DND-41 (cell line): ENCODE measurements at regions not wholly inside any gene's neighbourhood (a gene's known extent, or its start where the extent isn't known, plus 50 kb on each side); places are given as distances from the start of the nearest gene placed in this dataset.

Experiments used
- ATAC-seq: fragments of 200-7000 bp; cut with Tn5 transposase; 3 replicates; pipeline ENCODE4 v1.9.1; 2021; ENCODE audit warnings: low read depth; ENCODE audit not compliant: insufficient read depth
- DNase-seq: peaks from one replicate; pipeline ENCODE4 v3.0.0-alpha.2; 2020
- H2AFZ ChIP-seq: 2 replicates; pipeline ENCODE4 v1.6.0; 2012; ENCODE audit warnings: low read depth, low read length
- H3K27ac ChIP-seq: 2 replicates; pipeline ENCODE4 v1.5.1; 2012; ENCODE audit warnings: low read length, inconsistent platforms
- H3K27me3 ChIP-seq: fragments of 200-600 bp; sonication (generic); 2 replicates; pipeline ENCODE4 v1.6.0; 2012; ENCODE audit warnings: low read length, mild to moderate bottlenecking, inconsistent platforms; ENCODE audit not compliant: insufficient read depth, poor library complexity
- H3K36me3 ChIP-seq: 2 replicates; pipeline ENCODE4 v1.5.1; 2012; ENCODE audit warnings: low read length, inconsistent platforms; ENCODE audit not compliant: insufficient read depth
- H3K4me1 ChIP-seq: 2 replicates; pipeline ENCODE4 v1.5.1; 2012; ENCODE audit warnings: mild to moderate bottlenecking, low read length; ENCODE audit not compliant: insufficient read depth
- H3K4me2 ChIP-seq: 2 replicates; pipeline ENCODE4 v1.6.0; 2012; ENCODE audit warnings: mild to moderate bottlenecking, moderate library complexity, low read length, inconsistent platforms; ENCODE audit not compliant: insufficient read depth
- H3K4me3 ChIP-seq, 2 experiments: fragments of 200-600 bp in 1 of 2; shearing (Covaris generic) in 1 of 2; 2 replicates each; pipeline ENCODE4 v1.5.1; 2012 to 2016; ENCODE audit warnings: inconsistent platforms in 2 of 2, low read length in 2 of 2, mild to moderate bottlenecking in 2 of 2, low read depth in 1 of 2, moderate library complexity in 1 of 2
- H3K79me2 ChIP-seq: 2 replicates; pipeline ENCODE4 v1.6.0; 2012; ENCODE audit warnings: low read length, inconsistent platforms; ENCODE audit not compliant: insufficient read depth
- H3K9ac ChIP-seq: 2 replicates; pipeline ENCODE4 v1.6.0; 2012; ENCODE audit warnings: low read depth, mild to moderate bottlenecking, inconsistent platforms, low read length, moderate library complexity
- H3K9me3 ChIP-seq: 2 replicates; pipeline ENCODE4 v1.5.1; 2012; ENCODE audit warnings: low read length, moderate library complexity, mild to moderate bottlenecking, inconsistent platforms; ENCODE audit not compliant: insufficient read depth, severe bottlenecking
- H4K20me1 ChIP-seq: 2 replicates; pipeline ENCODE4 v1.6.0; 2012; ENCODE audit warnings: low read length; ENCODE audit not compliant: insufficient read depth
- EZH2 ChIP-seq: IDR thresholded peaks from 3 replicates; pipeline ENCODE4 v1.6.1; 2012; ENCODE audit warnings: borderline replicate concordance, low read depth, mild to moderate bottlenecking, moderate library complexity, low read length, inconsistent platforms; ENCODE audit not compliant: severe bottlenecking
- TF ChIP-seq, protein P1 (sequence below): IDR thresholded peaks from 2 replicates; pipeline ENCODE4 v1.5.1; 2012; ENCODE audit warnings: borderline replicate concordance, low read length, moderate library complexity, mild to moderate bottlenecking; ENCODE audit not compliant: poor library complexity, severe bottlenecking; ENCODE audit errors: extremely low read depth

DNA sequence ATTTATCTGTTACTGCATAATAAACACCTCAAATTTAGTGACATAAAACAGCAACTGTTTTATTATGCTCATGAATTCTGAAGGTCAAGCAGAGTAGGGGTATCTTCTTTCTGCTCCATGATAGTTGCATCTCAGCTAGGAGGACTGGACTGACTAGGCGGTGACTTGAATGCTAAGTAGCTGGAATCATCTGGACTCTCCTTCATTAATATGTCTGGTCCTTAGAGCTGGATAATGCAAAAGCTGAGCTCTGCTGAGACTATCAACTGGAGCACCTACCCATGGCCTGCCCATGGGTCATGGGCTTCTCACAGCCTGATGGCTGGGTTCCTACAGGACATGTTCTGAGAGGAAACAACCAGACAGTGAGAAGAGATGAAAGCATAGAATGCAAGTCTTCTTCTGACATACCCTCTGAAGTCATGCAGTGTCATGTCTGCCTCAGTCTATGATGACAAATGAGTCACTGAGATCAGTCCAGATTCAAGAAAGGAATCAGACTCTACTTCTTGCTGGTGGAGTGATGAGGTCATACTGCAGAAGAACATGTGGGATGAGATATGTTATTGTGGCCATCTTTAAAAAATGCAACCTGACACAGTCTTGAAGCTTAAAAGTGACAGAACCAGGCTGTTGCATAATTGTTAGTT lies 174.2 kb upstream of the OSR1 start:
- Histone ChIP-seq H3K9ac (no peak overlapping the region), H3K4me2 (no peak overlapping the region), H3K4me1 (no peaks in the 10 kb centered on the region), H3K27me3 (no peaks in the 10 kb centered on the region), H3K4me3 (no peak overlapping the region), H3K79me2 (no peaks in the 10 kb centered on the region), H3K27ac (no peak overlapping the region), H3K9me3 (no peaks in the 10 kb centered on the region), H2AFZ (no peak overlapping the region), H4K20me1 (no peaks in the 10 kb centered on the region), H3K36me3 (no peaks in the 10 kb centered on the region)
- no peak for ATAC-seq
- no peak for TF ChIP-seq EZH2
- TF ChIP-seq, protein P1, sequence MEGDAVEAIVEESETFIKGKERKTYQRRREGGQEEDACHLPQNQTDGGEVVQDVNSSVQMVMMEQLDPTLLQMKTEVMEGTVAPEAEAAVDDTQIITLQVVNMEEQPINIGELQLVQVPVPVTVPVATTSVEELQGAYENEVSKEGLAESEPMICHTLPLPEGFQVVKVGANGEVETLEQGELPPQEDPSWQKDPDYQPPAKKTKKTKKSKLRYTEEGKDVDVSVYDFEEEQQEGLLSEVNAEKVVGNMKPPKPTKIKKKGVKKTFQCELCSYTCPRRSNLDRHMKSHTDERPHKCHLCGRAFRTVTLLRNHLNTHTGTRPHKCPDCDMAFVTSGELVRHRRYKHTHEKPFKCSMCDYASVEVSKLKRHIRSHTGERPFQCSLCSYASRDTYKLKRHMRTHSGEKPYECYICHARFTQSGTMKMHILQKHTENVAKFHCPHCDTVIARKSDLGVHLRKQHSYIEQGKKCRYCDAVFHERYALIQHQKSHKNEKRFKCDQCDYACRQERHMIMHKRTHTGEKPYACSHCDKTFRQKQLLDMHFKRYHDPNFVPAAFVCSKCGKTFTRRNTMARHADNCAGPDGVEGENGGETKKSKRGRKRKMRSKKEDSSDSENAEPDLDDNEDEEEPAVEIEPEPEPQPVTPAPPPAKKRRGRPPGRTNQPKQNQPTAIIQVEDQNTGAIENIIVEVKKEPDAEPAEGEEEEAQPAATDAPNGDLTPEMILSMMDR, result no peak
- DNase-seq, result no peak

DNA sequence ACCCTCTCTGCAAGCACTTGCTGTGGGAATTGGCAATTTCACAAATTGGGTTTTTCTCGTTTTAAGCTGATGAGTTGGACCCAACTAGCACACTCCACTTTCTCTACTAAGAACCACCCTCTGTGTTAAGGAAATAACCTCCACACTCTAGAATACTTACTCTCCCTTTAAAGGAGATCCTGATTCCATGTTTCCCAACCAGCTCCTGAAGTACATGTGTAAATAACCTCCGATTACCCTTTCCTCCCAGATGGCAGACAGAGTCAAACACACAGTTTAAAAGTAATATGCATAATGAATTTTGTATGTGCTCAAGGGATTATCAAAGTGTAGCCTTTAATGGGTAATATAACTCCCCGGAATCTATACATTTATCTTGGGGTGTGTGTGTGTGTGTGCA lies 171.3 kb upstream of the OSR1 start:
- Histone ChIP-seq H3K4me1 (no peaks in the 10 kb centered on the region), H4K20me1 (no peaks in the 10 kb centered on the region), H3K9ac (no peak overlapping the region), H2AFZ (no peak overlapping the region), H3K4me2 (no peak overlapping the region), H3K27me3 (no peaks in the 10 kb centered on the region), H3K79me2 (no peaks in the 10 kb centered on the region), H3K36me3 (no peaks in the 10 kb centered on the region), H3K27ac (no peak overlapping the region), H3K4me3 (no peak overlapping the region), H3K9me3 (no peaks in the 10 kb centered on the region)
- DNase-seq (no peak), ATAC-seq (no peak)
- TF ChIP-seq, protein P1, result no peak
- TF ChIP-seq EZH2, result no peak

GRCh38 chr2:19527771-19528170 lies 169.3 kb upstream of the OSR1 start:
- Histone ChIP-seq H3K27ac (no peak overlapping the region), H3K4me3 (no peak overlapping the region), H3K4me2 (no peak overlapping the region), H3K79me2 (no peaks in the 10 kb centered on the region), H3K27me3 (no peaks in the 10 kb centered on the region), H2AFZ (no peak overlapping the region), H4K20me1 (no peaks in the 10 kb centered on the region), H3K36me3 (no peaks in the 10 kb centered on the region), H3K9me3 (no peaks in the 10 kb centered on the region), H3K4me1 (no peaks in the 10 kb centered on the region), H3K9ac (no peak overlapping the region)
- DNase-seq, result no peak
- TF ChIP-seq, protein P1, result no peak
- TF ChIP-seq EZH2, result no peak
- no peak for ATAC-seq
